Erythroblast (primary cell): ENCODE measurements at regions not wholly inside any gene's neighbourhood (a gene's known extent, or its start where the extent isn't known, plus 50 kb on each side); places are given as distances from the start of the nearest gene placed in this dataset.

Experiments
- GATA1 ChIP-seq: IDR thresholded peaks from 2 replicates; pipeline ENCODE4 v1.6.1; 2011; ENCODE audit warnings: low read depth, mild to moderate bottlenecking, control low read depth, low read length, moderate library complexity
- POLR2A ChIP-seq: IDR thresholded peaks from 2 replicates; pipeline ENCODE4 v1.6.1; 2011; ENCODE audit warnings: mild to moderate bottlenecking, low read length

GRCh38 chr12:91275321-91275720 lies 92.7 kb upstream of the DCN start:
- no peak for TF ChIP-seq POLR2A
- no peak for TF ChIP-seq GATA1
